NCI-H187 treated with DMSO at 0.1 percent for 48 hours (cell line): ENCODE measurements at regions not wholly inside any gene's neighbourhood (a gene's known extent, or its start where the extent isn't known, plus 50 kb on each side); places are given as distances from the start of the nearest gene placed in this dataset.

Experiments
- DNase-seq: peaks from one replicate; lab custom pipeline; 2025; lab: John Stamatoyannopoulos, UW

GRCh38 chr2:204049635-204050034 lies 113.1 kb downstream of the ICOS start:
- no peak for DNase-seq

DNA sequence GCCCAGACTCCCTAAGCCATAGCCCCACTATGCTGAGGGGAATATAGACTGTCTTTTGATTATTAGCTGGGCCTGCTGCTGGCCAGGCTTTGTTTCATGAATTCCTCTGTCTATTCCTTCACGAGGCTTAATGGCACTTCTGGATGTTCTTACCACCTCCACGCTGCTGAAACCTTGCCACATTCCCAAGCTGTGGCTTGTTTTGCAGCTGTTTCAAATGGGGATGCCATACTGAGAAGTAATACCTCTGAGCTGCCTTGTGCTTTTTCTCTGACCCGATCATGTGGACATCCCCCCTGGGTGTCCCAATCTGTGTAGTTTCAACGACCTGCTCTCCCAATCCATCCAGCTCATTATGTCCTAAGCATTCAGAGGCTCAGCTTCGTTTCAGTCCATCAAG lies 114.1 kb downstream of the ICOS start:
- no peak for DNase-seq

DNA sequence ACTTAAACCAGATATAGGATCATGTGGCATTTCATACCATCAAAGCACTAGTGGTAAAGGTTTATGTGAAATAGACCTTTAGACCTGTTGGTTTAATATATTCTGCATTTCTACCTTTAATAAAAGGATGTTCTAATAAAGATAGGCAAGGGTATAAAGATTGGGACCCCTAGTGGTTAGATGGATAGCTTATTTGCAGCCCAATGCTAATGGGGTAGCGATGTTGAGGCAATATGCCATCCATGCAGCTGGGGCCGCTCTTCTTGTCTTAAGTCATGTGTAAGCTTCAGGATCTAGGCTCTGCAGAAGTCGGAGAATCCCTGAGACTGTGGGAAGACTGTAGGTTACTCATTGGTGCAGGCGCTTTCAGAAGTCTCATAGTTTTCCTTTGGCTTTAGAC lies 114.9 kb downstream of the ICOS start:
- no peak for DNase-seq

DNA sequence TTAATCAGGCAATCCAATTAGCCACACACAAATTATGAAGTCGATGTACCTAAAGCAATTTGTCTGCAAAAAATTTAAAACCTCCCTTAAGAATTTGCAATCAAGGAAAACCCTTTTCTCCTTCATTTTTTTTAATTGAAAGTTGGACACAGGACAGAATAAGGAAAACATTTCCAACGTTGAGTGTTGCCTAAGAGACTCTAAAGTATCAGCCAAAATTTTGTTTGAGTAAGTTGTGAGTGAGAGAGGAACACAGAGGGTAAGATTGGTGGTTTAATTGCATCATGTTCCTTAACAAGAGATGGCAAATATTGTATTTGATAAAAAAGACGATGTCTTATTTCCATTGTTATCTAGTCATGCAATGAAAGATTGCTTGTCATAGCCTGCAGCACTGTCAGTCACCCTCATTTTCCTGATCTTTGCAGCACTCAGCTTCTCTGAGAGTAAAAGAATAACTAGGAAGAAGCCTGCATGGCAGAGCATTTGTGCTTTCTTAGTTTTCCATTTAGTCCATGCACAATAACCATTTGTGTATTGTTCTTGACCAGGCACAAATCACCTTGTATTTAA lies 115.5 kb downstream of the ICOS start:
- no peak for DNase-seq

GRCh38 chr2:204059016-204059415 lies 122.5 kb downstream of the ICOS start:
- no peak for DNase-seq

- no peak for DNase-seq
These were observed 124.3 kb downstream of the ICOS start for GRCh38 chr2:204060841-204061240.

DNA sequence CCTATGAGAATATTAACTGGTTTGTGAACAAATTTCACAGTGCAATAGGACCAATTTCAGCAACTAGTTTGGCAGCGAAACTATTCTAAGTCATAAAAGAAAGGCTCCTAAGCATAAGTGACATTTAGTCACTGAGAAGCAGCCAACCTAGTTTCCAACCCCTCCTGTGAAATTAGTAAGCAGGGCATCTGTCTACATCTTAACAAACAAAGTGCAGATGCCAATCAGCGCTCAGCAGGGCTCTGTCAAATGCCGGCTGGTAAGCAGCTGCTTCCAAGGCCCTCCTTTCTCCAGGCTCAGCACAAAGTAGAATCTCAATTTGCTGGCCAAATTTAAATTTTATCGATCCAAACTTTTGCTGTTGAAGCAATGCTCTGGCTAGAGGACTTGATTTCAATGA lies 124.7 kb downstream of the ICOS start:
- no peak for DNase-seq

DNA sequence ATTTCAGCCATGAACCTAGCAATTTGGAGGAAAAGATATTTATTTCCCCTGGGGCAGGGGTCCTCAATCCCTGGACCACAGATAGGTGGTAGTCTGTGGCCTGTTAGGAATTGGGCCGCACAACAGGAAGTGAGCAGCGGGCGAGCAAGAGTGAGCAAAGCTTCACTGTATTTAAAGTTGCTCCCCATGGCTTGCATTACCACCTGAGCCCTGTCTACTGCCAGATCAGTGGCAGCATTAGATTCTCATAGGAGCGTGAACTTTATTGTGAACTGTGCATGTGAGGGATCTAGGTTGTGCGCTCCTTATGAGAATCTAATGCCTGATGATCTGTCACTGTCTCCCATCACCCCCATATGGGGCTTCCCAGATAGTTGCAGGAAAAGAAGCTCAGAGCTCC lies 127.6 kb downstream of the ICOS start:
- DNase-seq, result no peak

GRCh38 chr2:204065566-204065965 lies 129.0 kb downstream of the ICOS start:
- no peak for DNase-seq

GRCh38 chr2:204066051-204066450 lies 129.5 kb downstream of the ICOS start:
- DNase-seq, result no peak

DNA sequence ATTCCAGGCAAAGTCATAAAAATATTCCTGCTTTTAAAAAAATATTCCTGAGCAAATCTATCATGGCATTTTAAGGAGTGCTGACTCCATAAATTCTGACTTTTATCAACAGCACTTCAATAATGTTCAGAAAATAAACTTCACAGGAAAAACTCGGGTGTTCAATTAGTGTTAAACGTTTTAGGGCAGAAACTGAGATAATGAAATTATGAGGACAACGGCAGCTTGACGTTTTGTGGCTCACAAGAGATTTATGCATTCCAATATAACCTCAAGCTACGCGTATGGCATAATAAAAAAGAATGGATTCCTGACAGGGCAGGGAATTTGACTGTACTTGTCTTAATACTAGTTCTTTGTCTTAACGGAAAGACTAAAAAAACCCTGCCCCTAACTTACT lies 133.2 kb downstream of the ICOS start:
- DNase-seq, result no peak

- DNase-seq, result no peak
These were observed 136.1 kb downstream of the ICOS start for GRCh38 chr2:204072443-204073324.

DNA sequence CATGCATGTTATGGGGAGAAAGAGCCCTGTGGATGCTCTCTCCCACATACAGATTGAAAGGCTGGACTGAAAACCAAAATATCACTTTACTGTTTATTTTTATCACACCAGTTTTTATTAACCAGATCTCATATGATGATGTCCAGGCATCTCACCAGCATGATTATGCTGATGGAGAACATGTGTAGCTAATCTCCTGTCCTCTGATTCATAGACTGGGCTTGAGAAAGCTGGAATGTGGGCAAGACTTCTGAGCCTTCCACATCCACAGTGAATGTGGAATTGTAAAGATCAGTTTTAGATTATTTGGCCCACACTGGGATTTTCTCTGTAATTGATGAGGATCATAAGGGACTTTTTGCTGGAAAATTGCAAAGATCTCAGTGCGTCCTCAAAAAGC lies 137.9 kb downstream of the ICOS start:
- DNase-seq, result no peak

DNA sequence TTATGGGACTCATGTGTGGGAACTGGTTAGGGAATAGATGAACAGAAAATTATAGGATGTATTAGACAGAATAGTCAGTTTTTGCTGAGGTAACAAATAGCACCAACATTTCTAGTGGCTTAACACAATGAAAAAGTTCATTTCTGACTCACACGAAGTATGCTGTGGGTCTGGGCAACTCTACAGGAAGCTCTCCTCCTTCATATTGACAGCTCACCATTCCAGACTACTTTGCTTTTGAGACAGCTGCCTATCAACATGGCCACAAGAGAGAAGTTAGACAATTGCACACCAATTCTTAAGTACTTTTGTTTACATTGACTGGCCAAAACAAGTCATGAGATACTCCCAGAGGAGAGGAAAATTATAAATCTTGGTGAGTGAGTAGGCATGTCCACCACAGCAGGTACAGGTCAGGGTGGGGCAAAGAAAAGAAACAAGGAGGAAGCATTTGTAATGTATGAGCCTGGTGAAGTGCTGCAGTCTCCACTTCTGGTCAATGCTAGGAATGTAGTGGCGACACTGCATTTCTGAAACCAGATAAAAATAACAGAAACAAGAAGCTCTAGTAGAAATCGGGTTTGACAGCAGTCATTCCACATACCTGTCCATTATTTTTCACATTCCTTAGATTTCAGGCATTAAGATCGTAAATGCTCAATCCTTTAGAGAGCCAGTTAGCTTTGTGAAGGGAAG lies 141.6 kb downstream of the ICOS start:
- DNase-seq, result no peak

GRCh38 chr2:204081487-204082425 lies 145.2 kb downstream of the ICOS start:
- no peak for DNase-seq

DNA sequence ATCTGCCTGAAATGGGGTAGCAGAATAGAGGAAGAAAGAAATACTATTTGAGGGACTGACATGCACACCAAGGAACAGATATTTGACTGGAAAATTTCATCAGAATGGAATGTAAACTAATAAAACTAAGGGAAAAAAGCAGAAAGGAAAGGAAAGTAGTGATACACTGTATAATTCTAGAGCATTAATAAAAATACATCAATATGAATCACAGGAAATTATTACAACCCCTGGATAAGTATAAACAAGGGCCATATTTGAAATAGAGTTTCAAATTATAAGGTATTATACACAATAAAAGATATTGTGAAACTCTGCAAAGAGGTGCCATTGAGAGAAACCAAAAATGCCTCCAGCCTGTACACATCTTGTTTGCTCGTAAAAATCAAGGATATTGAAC lies 149.6 kb downstream of the ICOS start:
- no peak for DNase-seq

DNA sequence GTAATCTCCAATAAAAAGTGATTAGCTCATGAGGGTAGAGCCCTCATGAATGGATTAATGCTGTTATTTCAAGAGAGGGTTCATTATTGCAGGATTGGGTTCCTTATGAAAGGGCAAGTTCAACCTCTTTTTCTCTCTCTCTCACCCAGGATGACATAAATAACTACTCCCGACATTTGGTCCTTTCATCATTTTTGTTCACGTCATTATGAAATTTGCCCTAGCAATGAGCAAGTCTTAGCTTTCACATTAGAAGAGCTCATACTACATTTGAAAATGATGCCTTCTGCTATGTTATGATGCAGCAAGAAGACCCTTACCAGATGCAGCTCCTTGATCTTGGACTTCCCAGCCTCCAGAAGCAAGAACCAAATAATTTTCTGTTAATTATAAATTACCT lies 152.5 kb downstream of the ICOS start:
- no peak for DNase-seq

DNA sequence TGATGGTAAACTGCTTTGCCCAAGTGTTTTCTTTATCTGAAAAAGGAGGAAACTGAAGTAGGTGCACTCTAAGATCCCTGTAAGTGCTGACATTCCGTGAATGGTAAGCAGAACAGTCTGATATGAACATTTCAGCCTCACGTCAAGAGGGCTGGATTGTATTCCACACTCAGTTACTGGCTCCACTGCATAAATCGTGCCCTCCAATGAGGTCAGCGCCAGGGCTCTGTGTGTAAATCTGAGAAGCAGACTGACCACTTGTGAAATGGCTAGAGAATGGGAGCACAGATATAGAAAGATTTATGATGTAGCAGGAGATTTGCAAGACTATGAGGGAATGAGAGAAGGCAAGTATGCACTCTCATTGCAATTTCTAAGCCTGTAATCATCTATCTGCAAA lies 153.0 kb downstream of the ICOS start:
- no peak for DNase-seq

GRCh38 chr2:204090021-204090420 lies 153.5 kb downstream of the ICOS start:
- DNase-seq, result no peak

DNA sequence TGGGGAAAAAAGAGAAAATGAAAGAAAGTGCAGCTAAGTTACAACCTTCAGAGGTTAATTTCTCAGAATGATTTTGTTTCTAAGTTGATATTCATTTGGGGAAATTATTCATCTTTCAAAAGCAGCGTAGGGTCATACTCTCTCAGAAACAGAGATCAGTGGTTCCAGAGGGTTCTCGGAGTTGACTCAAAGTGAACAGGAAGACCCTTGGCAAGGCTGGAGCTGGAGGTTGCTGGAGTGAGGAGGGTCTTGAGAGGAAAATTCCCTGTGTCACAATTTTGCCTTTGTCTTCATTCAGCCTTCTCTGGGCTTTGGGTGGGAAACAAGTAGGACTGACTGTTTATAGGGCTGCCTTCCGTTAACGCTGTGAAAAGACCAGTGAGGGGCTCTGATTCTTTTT lies 168.2 kb downstream of the ICOS start:
- DNase-seq, result no peak

DNA sequence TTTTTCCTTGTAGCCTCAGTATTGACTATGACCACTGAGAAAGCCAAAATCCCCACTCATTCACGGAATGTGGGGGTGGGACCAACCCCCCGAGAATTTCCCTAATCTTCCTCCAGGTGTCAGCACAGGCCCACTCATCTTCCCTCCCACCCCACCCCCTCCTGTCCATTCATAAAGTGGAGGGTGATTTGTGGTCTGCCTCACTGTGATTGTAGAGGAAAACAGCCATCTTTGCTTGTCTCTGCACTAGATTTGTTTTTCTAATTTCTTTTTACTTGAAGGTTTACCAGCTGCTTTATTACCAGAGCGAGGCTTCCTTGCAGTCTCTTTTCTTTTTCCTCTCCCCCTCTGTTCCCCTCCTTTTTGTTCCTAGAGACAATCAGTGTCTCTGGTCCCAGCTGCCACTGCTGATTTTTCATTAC lies 171.8 kb downstream of the ICOS start:
- no peak for DNase-seq

- no peak for DNase-seq
These were observed 172.3 kb downstream of the ICOS start for GRCh38 chr2:204108781-204109295.
